ENCODE measurements at regions not wholly inside any gene's neighbourhood (a gene's known extent, or its start where the extent isn't known, plus 50 kb on each side); places are given as distances from the start of the nearest gene placed in this dataset.

- no peak for DNase-seq
Measured at GRCh38 chr7:28231176-28231575, 50.6 kb upstream of the JAZF1 start.

DNA sequence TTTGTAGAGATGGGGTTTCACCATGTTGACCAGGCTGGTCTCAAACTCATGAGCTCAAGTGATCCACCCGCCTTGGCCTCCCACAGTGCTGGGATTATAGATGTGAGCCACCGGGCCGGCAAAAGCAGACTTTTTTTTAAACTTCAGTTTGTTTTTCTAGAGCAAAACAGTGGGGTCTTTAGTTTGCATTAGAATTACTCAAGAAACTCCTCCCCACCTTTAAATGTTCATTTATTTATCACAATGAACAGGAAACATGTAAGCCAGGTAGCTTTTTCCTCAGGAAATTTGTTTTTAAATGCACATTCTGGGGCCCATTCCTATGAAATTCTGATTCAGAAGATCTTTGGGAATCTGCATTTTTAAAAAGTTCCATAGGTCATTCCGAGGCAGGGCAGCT is 56.0 kb upstream of the JAZF1 start:
- DNase-seq: no peak

GRCh38 chr7:28237363-28237762 is 56.8 kb upstream of the JAZF1 start:
- DNase-seq: no peak

DNA sequence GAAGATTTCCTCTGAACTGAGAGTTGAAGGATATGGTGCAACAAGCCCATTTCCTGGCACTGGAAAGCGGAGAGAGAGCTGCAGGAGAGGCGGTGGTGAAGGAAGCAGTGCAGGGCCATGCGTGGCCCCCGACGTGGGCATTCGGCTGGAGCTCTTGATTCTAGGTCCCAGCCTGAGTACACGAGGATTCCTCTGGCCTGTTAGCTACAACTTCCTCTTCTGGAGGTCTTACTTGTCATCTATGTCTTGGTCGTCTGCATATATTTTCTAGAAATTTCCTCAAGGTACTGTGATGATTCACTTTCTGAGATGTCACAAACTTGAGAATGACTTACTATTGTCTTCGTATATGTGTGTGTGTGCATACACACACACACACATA is 59.2 kb upstream of the JAZF1 start:
- DNase-seq: no peak

GRCh38 chr7:28240481-28240880 is 59.9 kb upstream of the JAZF1 start:
- no peak for DNase-seq

- no peak for DNase-seq
Measured at GRCh38 chr7:28243861-28244260, 63.3 kb upstream of the JAZF1 start.

DNA sequence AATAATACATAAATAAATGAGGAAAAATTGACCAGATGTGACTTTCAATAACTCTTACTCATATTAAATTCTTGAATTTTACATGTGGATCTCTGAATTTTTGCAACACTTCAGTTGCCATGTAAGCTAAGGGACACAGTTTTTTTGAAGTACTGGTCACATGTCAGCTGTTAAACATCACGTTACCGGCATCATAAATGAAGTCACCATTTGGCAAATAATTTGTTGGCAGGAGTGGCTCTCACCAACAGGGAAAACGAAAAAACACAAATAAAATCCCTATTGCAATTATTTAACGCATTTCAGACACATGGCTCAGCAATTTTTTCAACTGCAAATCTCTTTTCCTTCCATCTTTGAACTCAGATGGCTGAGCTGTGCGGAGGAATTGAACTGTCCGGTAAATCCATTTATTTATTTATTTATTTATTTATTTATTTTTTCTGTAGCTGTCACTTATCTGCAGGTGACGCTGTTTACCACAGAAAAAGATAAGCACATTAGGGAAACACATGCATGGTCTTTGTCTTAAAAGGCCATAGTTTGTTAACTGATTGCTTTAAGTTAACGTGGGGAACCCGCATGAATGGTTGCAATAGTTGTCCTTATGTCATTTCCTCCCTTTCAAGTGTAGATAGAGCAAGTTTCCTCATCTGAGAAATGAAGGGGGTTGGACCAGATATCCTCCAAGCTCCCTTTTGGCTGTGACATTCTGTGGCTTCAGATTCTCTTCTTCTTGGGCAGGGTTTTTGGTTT is 64.7 kb upstream of the JAZF1 start:
- no peak for DNase-seq

GRCh38 chr7:28246921-28247461 is 66.4 kb upstream of the JAZF1 start:
- no peak for DNase-seq

GRCh38 chr7:28258240-28258639 is 77.6 kb upstream of the JAZF1 start:
- DNase-seq: no peak

GRCh38 chr7:28260969-28261368 is 80.4 kb upstream of the JAZF1 start:
- DNase-seq: no peak

DNA sequence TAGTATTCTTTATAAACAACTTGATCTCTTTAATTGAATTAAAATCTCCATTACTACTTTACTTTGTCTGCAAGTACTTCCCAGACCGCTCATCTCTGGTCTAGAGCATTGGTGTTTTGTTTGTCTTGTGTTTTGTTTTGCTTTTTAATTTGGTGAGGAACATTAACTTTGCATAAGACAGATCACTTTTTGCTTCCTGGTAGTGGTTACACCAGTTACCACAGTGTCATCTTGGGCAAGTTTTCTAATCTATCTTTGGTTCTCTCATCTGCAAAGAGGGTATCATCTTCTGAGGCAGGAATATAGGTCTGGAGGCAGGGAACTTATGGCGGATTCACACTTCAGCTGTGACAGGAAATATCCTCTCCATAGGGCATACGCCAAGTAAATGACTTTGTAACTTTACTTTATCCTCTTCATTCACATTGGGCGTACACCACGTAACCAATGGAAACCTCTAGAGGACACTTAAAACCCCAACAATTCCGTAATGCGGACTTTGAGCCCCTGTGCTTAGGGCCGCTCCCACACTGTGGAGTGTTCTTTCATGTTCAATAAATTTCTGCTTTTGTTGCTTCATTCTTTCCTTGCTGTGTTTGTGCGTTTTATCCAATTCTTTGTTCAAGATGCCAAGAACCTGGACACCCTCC is 83.2 kb upstream of the JAZF1 start:
- no peak for DNase-seq

- DNase-seq: no peak
Measured at GRCh38 chr7:28266402-28266801, 85.8 kb upstream of the JAZF1 start.

GRCh38 chr7:28267012-28267411 is 86.4 kb upstream of the JAZF1 start:
- no peak for DNase-seq

- no peak for DNase-seq
Measured at GRCh38 chr7:28269700-28270361, 89.2 kb upstream of the JAZF1 start.

DNA sequence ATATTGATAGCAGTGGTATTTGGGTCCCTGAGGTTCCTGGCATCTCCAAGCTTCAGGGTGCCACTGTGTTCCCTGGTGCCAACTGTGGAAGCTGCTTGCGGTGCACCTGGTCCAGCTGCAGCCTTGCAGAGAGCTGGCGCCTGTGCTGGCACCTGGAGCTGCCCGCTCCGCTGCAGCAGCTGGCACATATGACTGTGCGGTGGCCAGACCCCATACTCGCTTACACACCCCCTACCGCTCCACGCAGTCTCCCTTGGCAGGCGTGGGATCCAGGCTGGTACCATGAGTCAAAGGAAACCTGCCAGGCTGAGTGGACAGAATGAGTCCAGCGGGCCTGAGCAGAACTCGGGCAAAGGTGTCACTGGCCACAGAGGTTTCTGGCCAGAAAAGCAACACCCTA is 89.9 kb upstream of the JAZF1 start:
- no peak for DNase-seq

DNA sequence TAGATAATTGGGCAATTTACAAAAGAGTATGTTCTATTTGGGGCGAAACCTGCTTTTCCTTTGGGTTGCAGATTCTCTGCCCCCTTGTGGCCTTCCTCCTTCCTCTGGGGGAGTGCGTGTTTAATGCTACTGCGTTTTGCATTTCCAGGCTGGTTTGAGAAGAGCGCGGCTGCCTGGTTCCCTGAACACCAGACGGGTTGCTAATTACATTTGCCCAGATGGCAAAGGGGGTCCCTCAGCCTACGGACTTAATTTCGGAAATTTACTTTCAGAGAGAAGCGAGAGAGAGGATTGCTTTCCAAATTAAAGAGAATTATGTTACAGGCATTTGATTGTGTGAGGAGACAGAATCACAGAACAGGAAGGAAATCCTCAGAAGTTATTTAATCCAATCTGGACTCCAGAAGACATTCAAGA is 91.9 kb upstream of the JAZF1 start:
- no peak for DNase-seq

GRCh38 chr7:28276298-28276697 is 95.7 kb upstream of the JAZF1 start:
- no peak for DNase-seq

DNA sequence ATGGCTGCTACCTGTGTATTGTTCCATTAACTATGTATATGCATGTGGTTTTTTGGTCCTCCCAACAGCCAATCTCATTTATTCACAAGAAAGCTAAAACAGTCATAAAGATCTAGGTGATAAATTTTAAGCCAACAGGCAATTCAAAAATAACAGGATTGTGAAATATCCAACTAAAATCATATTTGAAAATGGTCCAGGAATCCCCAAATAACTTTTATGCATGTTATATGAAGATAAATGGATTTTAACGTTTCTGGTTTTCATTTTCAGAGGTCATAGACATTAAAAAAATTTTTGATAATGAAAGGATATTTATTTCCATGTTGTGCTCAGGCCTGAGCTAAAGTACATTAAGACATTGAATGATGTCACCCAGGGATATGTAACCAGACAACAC is 96.8 kb upstream of the JAZF1 start:
- no peak for DNase-seq

- DNase-seq: no peak
Measured at GRCh38 chr7:28277958-28278357, 97.4 kb upstream of the JAZF1 start.

DNA sequence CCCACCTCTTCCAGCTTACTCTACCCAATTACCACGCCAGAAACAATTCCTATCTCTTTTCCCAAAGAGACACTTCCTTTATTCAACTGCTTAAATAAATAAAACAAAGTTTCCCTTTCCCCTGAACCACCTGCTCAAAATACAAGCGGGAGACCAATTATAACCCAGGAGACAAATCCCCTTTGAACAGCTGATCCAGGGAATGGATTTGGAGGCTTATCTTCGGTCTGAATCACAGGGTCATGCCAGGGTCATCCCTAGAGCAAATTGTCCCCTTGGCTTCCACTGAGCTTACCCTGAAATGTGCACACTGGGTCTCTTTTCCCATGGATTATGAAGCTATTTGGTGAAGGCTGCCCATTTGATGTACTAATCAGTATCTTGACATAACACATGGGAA is 99.9 kb upstream of the JAZF1 start:
- DNase-seq: no peak

GRCh38 chr7:28290496-28290895 is 109.9 kb upstream of the JAZF1 start:
- no peak for DNase-seq

- no peak for DNase-seq
Measured at GRCh38 chr7:28291559-28291958, 111.0 kb upstream of the JAZF1 start.

DNA sequence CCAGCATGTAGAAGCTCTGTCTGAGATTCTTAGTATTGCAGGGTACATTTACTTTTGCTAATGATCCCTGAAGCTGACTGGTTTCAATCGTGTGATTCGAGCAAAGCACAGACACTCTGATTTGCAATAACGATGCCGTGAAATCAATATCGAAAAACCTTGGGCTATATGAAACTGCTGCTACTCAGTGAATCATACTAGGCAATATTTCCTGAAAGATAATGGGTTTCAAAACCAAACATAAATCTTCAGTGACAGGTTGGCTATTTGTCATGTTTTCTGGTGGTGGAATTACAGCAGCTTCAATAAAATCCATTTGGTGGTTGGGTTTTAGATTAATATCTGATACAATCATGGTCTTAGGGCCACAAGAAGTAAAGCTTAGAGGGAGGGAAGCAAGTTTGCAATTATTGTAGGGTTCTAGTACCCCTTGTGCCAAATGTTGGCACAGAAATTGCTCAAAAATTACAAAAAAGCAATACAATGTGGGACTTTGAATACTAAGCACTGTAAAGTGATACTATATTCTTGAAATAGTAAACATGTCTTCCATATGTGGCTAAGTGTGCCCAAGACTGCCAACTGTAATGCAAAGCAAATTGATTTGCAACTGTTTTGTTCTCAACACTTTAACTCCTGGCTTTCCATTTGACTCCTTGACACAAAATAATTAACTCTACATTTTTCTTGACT is 112.4 kb upstream of the JAZF1 start:
- DNase-seq: peak; percentile 64

DNA sequence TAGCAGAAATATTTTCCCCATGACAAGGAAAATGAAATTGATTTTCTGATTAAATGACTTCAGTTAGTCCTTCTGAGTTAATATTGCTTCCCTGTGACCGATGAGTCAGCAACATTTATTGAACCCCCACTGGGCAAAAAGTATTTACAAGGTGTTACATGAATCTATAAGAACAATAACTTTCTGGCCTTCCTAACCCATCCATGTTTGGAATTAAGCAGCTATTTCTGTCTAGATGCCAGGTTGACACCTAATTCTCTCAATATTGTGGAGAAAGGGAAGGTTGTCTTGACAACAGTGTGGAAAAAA is 112.9 kb upstream of the JAZF1 start:
- peak; percentile 19 for DNase-seq

All from NCI-H226 (cell line).